Epithelial cell of esophagus (primary cell): ENCODE measurements at regions not wholly inside any gene's neighbourhood (a gene's known extent, or its start where the extent isn't known, plus 50 kb on each side); places are given as distances from the start of the nearest gene placed in this dataset.
"Not testable (repeated sequence)": the region's sequence is repeated elsewhere in the genome, so short reads cannot be mapped to it uniquely, and the experiment has no call there.

Experiments used
- DNase-seq: peaks from one replicate; pipeline ENCODE4 v3.0.0; 2010; ENCODE audit warnings: low read depth
- H3K4me3 ChIP-seq: 2 replicates; pipeline ENCODE4 v1.5.1; 2011; ENCODE audit warnings: mild to moderate bottlenecking, low read length, control low read depth
- CTCF ChIP-seq: IDR thresholded peaks from 2 replicates; pipeline ENCODE4 v1.5.1; 2011; ENCODE audit warnings: low read depth, mild to moderate bottlenecking, low read length, control low read depth, inconsistent platforms; ENCODE audit not compliant: insufficient read depth; ENCODE audit errors: missing control alignments

- DNase-seq, result no peak
- no peak overlapping the region for H3K4me3 ChIP-seq
- TF ChIP-seq CTCF, result no peak
Measured at GRCh38 chr4:3874028-3874415, 107.8 kb downstream of the ADRA2C start.

GRCh38 chr4:3874525-3875110 lies 108.4 kb downstream of the ADRA2C start:
- DNase-seq, result no peak
- no peak for TF ChIP-seq CTCF
- H3K4me3 ChIP-seq, result no peak overlapping the region

GRCh38 chr4:3875466-3875865 lies 109.3 kb downstream of the ADRA2C start:
- DNase-seq, result no peak
- no peak overlapping the region for H3K4me3 ChIP-seq
- no peak for TF ChIP-seq CTCF

- not testable (repeated sequence) for DNase-seq, H3K4me3 ChIP-seq
Measured at GRCh38 chr4:3876057-3876845, 110.1 kb downstream of the ADRA2C start.

GRCh38 chr4:3877236-3877635 lies 111.1 kb downstream of the ADRA2C start:
- DNase-seq, result no peak
- no peak overlapping the region for H3K4me3 ChIP-seq
- no peak for TF ChIP-seq CTCF

- TF ChIP-seq CTCF, result no peak
- no peak for DNase-seq
- H3K4me3 ChIP-seq, result no peak overlapping the region
Measured at GRCh38 chr4:3877868-3878267, 111.7 kb downstream of the ADRA2C start.

- no peak for DNase-seq
- no peak overlapping the region for H3K4me3 ChIP-seq
- TF ChIP-seq CTCF, result no peak
Measured at GRCh38 chr4:3878678-3879077, 112.5 kb downstream of the ADRA2C start.
